HUES48 (cell line): ENCODE measurements at regions not wholly inside any gene's neighbourhood (a gene's known extent, or its start where the extent isn't known, plus 50 kb on each side); places are given as distances from the start of the nearest gene placed in this dataset.

ENCODE experiments used
- H3K27ac ChIP-seq: one replicate; pipeline ENCODE4 v1.7.0; 2013; ENCODE audit warnings: low read depth, low read length, inconsistent platforms
- H3K27me3 ChIP-seq: 2 replicates; pipeline ENCODE4 v1.6.1; 2013; ENCODE audit warnings: mild to moderate bottlenecking, low read length; ENCODE audit not compliant: control insufficient read depth, insufficient read depth
- H3K36me3 ChIP-seq: 2 replicates; pipeline ENCODE4 v1.6.1; 2013; ENCODE audit warnings: low read length; ENCODE audit not compliant: control insufficient read depth, insufficient read depth
- H3K4me1 ChIP-seq: 2 replicates; pipeline ENCODE4 v1.6.1; 2013; ENCODE audit warnings: mild to moderate bottlenecking, low read length; ENCODE audit not compliant: control insufficient read depth, insufficient read depth
- H3K4me3 ChIP-seq: 2 replicates; pipeline ENCODE4 v1.5.1; 2013; ENCODE audit warnings: mild to moderate bottlenecking, low read depth, low read length
- H3K9ac ChIP-seq: 2 replicates; pipeline ENCODE4 v1.6.1; 2013; ENCODE audit warnings: mild to moderate bottlenecking, low read depth, low read length, moderate library complexity
- H3K9me3 ChIP-seq: 2 replicates; pipeline ENCODE4 v1.6.1; 2013; ENCODE audit warnings: low read length; ENCODE audit not compliant: control insufficient read depth, insufficient read depth

GRCh38 chr7:8378349-8379019, 54.9 kb upstream of the NXPH1 start:
- Histone ChIP-seq H3K9me3 (peaks cover 8% of the 10 kb centered on the region), H3K4me3 (no peak overlapping the region), H3K4me1 (peaks cover 16% of the 10 kb centered on the region), H3K36me3 (no peaks in the 10 kb centered on the region), H3K27ac (no peak overlapping the region), H3K27me3 (no peaks in the 10 kb centered on the region), H3K9ac (no peak overlapping the region)

- no peaks in the 10 kb centered on the region for H3K36me3 ChIP-seq
- H3K27me3 ChIP-seq: no peaks in the 10 kb centered on the region
- H3K9me3 ChIP-seq: peaks cover under 1% of the 10 kb centered on the region; the same call in 1 of the 2 replicates
- H3K4me3 ChIP-seq: no peak overlapping the region
- peaks cover 16% of the 10 kb centered on the region for H3K4me1 ChIP-seq
- no peak overlapping the region for H3K27ac ChIP-seq
- H3K9ac ChIP-seq: no peak overlapping the region
These were observed 54.1 kb upstream of the NXPH1 start for GRCh38 chr7:8379264-8379663.

GRCh38 chr7:8380130-8380529, 53.3 kb upstream of the NXPH1 start:
- H3K9ac ChIP-seq: no peak overlapping the region
- no peak overlapping the region for H3K27ac ChIP-seq
- no peaks in the 10 kb centered on the region for H3K27me3 ChIP-seq
- H3K36me3 ChIP-seq: no peaks in the 10 kb centered on the region
- peaks cover 16% of the 10 kb centered on the region for H3K4me1 ChIP-seq
- H3K4me3 ChIP-seq: no peak overlapping the region
- H3K9me3 ChIP-seq: no peaks in the 10 kb centered on the region

- H3K4me3 ChIP-seq: no peak overlapping the region
- H3K27ac ChIP-seq: no peak overlapping the region
These were observed 51.2 kb upstream of the NXPH1 start for GRCh38 chr7:8382004-8382730.

More at GRCh38 chr7:8382004-8382730, 51.2 kb upstream of the NXPH1 start:
- Histone ChIP-seq H3K9ac (no peak overlapping the region), H3K27me3 (no peaks in the 10 kb centered on the region), H3K9me3 (no peaks in the 10 kb centered on the region), H3K36me3 (no peaks in the 10 kb centered on the region), H3K4me1 (peaks cover 16% of the 10 kb centered on the region)
